WERI-Rb-1 (cell line): ENCODE measurements at regions not wholly inside any gene's neighbourhood (a gene's known extent, or its start where the extent isn't known, plus 50 kb on each side); places are given as distances from the start of the nearest gene placed in this dataset.

Experiments used
- DNase-seq: peaks from one replicate; pipeline ENCODE4 v3.0.0-alpha.2; 2020
- H3K27ac ChIP-seq: fragments of 250-450 bp; sonication (Bioruptor Pico); 2 replicates; pipeline ENCODE4 v1.5.1; 2020; ENCODE audit warnings: mild to moderate bottlenecking, moderate library complexity
- H3K27me3 ChIP-seq: fragments of 250-450 bp; sonication (Bioruptor Pico); 2 replicates; pipeline ENCODE4 v1.5.1; 2021; ENCODE audit warnings: mild to moderate bottlenecking, low read depth, moderate library complexity; ENCODE audit not compliant: insufficient read depth, severe bottlenecking
- H3K36me3 ChIP-seq: fragments of 250-450 bp; sonication (Bioruptor Pico); 2 replicates; pipeline ENCODE4 v1.5.1; 2020; ENCODE audit warnings: mild to moderate bottlenecking, moderate library complexity
- H3K4me3 ChIP-seq: 2 replicates; pipeline ENCODE4 v1.5.1; 2011; ENCODE audit warnings: low read depth, mild to moderate bottlenecking, control low read depth, low read length
- H3K9me3 ChIP-seq: fragments of 250-450 bp; sonication (Bioruptor Pico); 2 replicates; pipeline ENCODE4 v1.5.1; 2021; ENCODE audit warnings: mild to moderate bottlenecking, moderate library complexity; ENCODE audit not compliant: severe bottlenecking
- CTCF ChIP-seq: IDR thresholded peaks from 2 replicates; pipeline ENCODE4 v1.5.1; 2011; ENCODE audit warnings: low read depth, mild to moderate bottlenecking, control low read depth, inconsistent platforms, low read length

- Histone ChIP-seq H3K27me3 (no peaks in the 10 kb centered on the region), H3K27ac (no peak overlapping the region), H3K4me3 (no peak overlapping the region), H3K9me3 (no peaks in the 10 kb centered on the region), H3K36me3 (no peaks in the 10 kb centered on the region)
- no peak for DNase-seq
- no peak for TF ChIP-seq CTCF
These were observed 1838.7 kb upstream of the CDH9 start for GRCh38 chr5:28877050-28877449.

GRCh38 chr5:28864006-28864405 lies 1825.6 kb upstream of the CDH9 start:
- H3K27ac ChIP-seq: no peak overlapping the region
- no peaks in the 10 kb centered on the region for H3K36me3 ChIP-seq
- H3K27me3 ChIP-seq: no peaks in the 10 kb centered on the region
- no peak for TF ChIP-seq CTCF
- no peak for DNase-seq
- no peak overlapping the region for H3K4me3 ChIP-seq
- H3K9me3 ChIP-seq: no peaks in the 10 kb centered on the region

GRCh38 chr5:28862860-28863196 lies 1824.4 kb upstream of the CDH9 start:
- Histone ChIP-seq H3K9me3 (no peaks in the 10 kb centered on the region), H3K27me3 (no peaks in the 10 kb centered on the region), H3K36me3 (no peaks in the 10 kb centered on the region), H3K4me3 (no peak overlapping the region), H3K27ac (no peak overlapping the region)
- TF ChIP-seq CTCF: no peak
- no peak for DNase-seq

- Histone ChIP-seq H3K27ac (no peak overlapping the region), H3K27me3 (no peaks in the 10 kb centered on the region)
- DNase-seq: no peak
These were observed 1823.9 kb upstream of the CDH9 start for GRCh38 chr5:28862137-28862859.

GRCh38 chr5:28855626-28856025 lies 1817.2 kb upstream of the CDH9 start:
- TF ChIP-seq CTCF: no peak
- no peak for DNase-seq
- Histone ChIP-seq H3K36me3 (no peaks in the 10 kb centered on the region), H3K27me3 (no peaks in the 10 kb centered on the region), H3K27ac (no peak overlapping the region), H3K4me3 (no peak overlapping the region), H3K9me3 (no peaks in the 10 kb centered on the region)

More at GRCh38 chr5:28862137-28862859, 1823.9 kb upstream of the CDH9 start:
- H3K36me3 ChIP-seq: no peaks in the 10 kb centered on the region
- no peak overlapping the region for H3K4me3 ChIP-seq
- H3K9me3 ChIP-seq: no peaks in the 10 kb centered on the region
- TF ChIP-seq CTCF: no peak

GRCh38 chr5:28850320-28850921 lies 1812.0 kb upstream of the CDH9 start:
- Histone ChIP-seq H3K9me3 (no peaks in the 10 kb centered on the region), H3K36me3 (no peaks in the 10 kb centered on the region), H3K4me3 (no peak overlapping the region), H3K27me3 (no peaks in the 10 kb centered on the region), H3K27ac (no peak overlapping the region)
- DNase-seq: no peak
- no peak for TF ChIP-seq CTCF
